SU-DHL-6 (cell line): ENCODE measurements at regions not wholly inside any gene's neighbourhood (a gene's known extent, or its start where the extent isn't known, plus 50 kb on each side); places are given as distances from the start of the nearest gene placed in this dataset.

Source experiments
- EZH2phosphoT487 ChIP-seq: fragments of 200-600 bp; sonication (generic), shearing (Covaris generic); conservative IDR thresholded peaks from 2 replicates; pipeline ENCODE4 v1.6.1; 2018; ENCODE audit warnings: mild to moderate bottlenecking, antibody characterized with exemption, low read length, moderate library complexity, mixed read lengths
- TF ChIP-seq, protein P1 (sequence below): fragments of 200-600 bp; sonication (generic); IDR thresholded peaks from one replicate; pipeline ENCODE4 v1.5.1; 2017; ENCODE audit warnings: antibody characterized with exemption, mild to moderate bottlenecking, low read length, moderate library complexity; ENCODE audit not compliant: insufficient read depth, poor library complexity, severe bottlenecking

- TF ChIP-seq, protein P1, sequence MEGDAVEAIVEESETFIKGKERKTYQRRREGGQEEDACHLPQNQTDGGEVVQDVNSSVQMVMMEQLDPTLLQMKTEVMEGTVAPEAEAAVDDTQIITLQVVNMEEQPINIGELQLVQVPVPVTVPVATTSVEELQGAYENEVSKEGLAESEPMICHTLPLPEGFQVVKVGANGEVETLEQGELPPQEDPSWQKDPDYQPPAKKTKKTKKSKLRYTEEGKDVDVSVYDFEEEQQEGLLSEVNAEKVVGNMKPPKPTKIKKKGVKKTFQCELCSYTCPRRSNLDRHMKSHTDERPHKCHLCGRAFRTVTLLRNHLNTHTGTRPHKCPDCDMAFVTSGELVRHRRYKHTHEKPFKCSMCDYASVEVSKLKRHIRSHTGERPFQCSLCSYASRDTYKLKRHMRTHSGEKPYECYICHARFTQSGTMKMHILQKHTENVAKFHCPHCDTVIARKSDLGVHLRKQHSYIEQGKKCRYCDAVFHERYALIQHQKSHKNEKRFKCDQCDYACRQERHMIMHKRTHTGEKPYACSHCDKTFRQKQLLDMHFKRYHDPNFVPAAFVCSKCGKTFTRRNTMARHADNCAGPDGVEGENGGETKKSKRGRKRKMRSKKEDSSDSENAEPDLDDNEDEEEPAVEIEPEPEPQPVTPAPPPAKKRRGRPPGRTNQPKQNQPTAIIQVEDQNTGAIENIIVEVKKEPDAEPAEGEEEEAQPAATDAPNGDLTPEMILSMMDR = no peak
- no peak for TF ChIP-seq EZH2phosphoT487
These were observed 261.1 kb downstream of the BUD13 start for GRCh38 chr11:116511684-116512083.
